ENCODE measurements at regions not wholly inside any gene's neighbourhood (a gene's known extent, or its start where the extent isn't known, plus 50 kb on each side); places are given as distances from the start of the nearest gene placed in this dataset.

DNA sequence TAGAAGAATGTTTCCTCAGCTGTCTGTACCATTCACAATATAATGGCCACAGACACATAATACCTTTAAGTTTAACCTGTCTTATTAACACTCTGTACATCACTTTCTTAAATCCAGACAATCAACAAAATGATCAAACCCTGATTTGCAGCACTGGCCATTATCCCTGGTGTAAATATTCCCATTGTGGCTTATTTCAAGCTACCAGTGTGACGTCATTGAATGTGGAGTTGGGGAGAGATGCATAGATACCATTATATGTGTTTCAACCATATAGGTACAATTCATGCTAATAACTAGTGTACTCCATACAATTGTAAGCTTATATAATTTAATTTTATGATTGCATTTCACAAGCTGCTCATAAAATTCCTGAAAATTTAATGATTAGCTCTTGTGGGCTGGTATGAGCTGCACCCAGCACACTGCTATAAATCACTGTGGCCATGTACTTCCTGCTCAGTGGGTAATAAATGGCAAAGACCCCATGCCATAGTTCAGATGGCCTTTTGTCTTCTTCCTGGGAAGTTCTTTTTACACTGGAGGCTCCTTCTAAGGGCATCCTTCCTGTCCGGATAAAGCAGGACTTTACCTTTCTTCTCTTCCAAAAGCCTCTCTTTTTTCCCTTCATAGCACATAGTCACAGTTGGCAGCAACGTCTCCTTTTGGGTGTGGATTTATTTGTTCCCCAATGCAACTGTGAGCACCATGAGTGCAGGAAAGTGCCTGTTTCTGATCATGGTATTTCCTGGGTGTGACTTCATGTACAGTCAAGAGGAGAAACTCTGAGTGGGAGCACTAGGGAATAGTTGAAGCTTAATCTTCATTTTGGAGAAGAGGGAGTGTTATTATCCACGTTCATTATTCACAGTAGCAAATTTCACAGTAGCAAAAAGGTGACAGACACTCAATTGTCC is 87.8 kb downstream of the MIAT start:
- no peak for DNase-seq (ENCODE audit: low spot score)
- ChIA-PET CTCF (interaction anchor here (0.6 kb wide), 1 partner anchor 185 kb away, joined by 3 read pairs; no protein-coding TSS in a partner anchor), POLR2A (ENCODE audit: low non-redundant PET) (no interaction called here)

DNA sequence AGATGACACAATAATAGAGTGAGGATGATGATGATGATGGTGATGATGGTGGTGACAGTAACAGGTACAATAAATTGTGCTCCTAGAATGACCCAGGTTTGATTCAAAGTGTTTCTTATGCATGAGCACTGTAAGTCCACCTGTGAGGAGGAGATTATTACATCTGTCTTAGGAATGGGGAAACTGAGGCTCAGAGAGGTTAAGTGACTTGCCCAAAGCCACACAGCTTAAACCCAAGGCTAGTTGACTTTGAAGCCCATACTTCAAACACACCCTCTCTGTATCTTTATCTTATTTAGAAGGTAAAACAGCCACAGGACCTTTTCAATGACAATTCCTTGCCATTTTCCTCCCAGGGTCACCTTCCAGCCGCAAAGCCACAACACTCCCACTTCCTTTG is 88.9 kb downstream of the MIAT start:
- ChIA-PET CTCF (no interaction called here), POLR2A (ENCODE audit: low non-redundant PET) (no interaction called here)
- TF ChIP-seq, protein P1, sequence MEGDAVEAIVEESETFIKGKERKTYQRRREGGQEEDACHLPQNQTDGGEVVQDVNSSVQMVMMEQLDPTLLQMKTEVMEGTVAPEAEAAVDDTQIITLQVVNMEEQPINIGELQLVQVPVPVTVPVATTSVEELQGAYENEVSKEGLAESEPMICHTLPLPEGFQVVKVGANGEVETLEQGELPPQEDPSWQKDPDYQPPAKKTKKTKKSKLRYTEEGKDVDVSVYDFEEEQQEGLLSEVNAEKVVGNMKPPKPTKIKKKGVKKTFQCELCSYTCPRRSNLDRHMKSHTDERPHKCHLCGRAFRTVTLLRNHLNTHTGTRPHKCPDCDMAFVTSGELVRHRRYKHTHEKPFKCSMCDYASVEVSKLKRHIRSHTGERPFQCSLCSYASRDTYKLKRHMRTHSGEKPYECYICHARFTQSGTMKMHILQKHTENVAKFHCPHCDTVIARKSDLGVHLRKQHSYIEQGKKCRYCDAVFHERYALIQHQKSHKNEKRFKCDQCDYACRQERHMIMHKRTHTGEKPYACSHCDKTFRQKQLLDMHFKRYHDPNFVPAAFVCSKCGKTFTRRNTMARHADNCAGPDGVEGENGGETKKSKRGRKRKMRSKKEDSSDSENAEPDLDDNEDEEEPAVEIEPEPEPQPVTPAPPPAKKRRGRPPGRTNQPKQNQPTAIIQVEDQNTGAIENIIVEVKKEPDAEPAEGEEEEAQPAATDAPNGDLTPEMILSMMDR (conservative IDR thresholded peaks at IDR 0.05; ENCODE audit: low read depth): no peak
- no peak overlapping the region for H3K27ac ChIP-seq
- DNase-seq (ENCODE audit: low spot score): no peak

More for the DNA sequence above, 87.8 kb downstream of the MIAT start:
- H3K27ac ChIP-seq: no peak overlapping the region
- TF ChIP-seq, protein P1 (conservative IDR thresholded peaks at IDR 0.05; ENCODE audit: low read depth): no peak

DNA sequence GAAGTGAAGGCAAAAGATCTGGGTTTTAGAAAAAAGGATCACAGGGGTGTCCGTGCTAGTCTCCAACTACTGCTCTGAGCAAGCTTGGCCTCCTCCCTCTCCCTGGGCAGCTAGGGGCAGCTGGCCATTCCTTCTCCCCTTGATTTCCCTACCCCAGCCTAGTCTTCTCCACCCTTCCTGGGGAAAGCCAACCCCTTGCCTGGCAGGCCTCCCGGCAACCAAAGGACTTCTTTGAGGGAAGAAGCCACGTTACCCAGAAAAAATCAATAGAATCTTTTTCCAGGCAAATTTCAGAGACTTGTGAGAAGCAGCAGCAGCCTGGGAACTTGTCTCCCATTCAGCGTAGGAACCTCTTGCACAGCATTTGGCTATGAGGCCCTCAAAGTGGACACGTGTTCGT is 91.5 kb downstream of the MIAT start:
- CTCF ChIA-PET: no interaction called here

DNA sequence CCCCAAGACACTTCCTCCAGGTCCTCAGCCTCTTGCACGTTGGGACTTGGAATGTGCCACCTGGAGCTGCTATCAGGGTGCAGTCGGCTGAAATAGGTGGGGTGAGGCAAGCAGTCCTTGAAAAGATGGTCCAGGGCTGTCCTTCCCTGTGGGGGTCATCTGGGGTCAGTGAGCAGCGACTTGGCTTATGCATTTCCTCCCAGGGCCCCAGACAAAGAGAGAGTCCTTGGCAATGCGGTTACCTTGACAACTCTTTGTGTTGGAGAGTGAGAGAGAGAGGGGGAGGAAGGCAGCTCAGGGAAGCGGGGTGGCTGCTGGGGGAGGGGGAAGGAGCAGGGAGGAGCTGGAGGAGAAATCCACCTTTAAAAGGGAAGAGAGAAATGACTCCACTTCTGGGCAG is 93.8 kb downstream of the MIAT start:
- ChIA-PET POLR2A (ENCODE audit: low non-redundant PET) (no interaction called here), CTCF (no interaction called here)
- no peak overlapping the region for H3K27ac ChIP-seq
- TF ChIP-seq, protein P1 (conservative IDR thresholded peaks at IDR 0.05; ENCODE audit: low read depth): no peak
- no peak for DNase-seq (ENCODE audit: low spot score)

More for the DNA sequence above, 91.5 kb downstream of the MIAT start:
- no peak overlapping the region for H3K27ac ChIP-seq
- POLR2A ChIA-PET (ENCODE audit: low non-redundant PET): no interaction called here
- TF ChIP-seq, protein P1 (conservative IDR thresholded peaks at IDR 0.05; ENCODE audit: low read depth): no peak
- DNase-seq (ENCODE audit: low spot score): no peak

DNA sequence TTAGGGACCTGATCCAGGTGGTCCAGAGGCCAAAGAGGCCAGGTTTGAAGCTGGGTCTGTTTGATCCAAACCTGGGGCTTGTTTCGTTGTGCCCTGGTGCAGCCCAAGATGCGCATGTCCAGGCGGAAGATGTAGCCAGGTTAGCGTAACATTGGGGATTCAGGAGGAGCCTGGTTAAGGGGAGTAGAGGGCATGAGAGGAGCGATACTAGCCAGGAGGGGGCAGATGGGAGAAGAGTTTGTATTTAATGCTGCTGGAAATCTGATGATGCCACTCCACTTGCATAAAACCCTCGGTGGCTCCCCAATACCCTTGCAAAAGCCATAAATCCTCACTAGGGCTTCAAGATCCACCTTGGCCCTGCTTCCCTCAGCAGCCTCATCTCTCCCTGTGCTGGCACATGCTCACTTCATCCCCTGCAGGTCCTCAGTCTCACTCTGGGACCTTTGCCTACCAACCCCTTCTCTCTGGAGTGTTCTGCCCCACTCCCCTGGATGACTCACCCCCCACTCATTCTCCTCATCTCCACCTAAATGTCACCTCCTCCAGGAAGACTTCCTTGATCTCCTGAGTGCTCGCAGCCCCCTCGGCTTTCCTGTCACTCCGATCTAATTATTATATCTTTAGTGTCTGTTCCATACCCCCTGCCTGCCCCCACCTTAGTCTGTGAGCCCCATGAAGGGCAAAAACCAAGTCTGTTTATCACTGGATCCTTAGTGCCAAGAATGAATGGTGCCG is 95.9 kb downstream of the MIAT start:
- no peak for DNase-seq (ENCODE audit: low spot score)
- TF ChIP-seq, protein P1 (conservative IDR thresholded peaks at IDR 0.05; ENCODE audit: low read depth): no peak
- POLR2A ChIA-PET (ENCODE audit: low non-redundant PET): no interaction called here
- CTCF ChIA-PET: no interaction called here
- no peak overlapping the region for H3K27ac ChIP-seq

DNA sequence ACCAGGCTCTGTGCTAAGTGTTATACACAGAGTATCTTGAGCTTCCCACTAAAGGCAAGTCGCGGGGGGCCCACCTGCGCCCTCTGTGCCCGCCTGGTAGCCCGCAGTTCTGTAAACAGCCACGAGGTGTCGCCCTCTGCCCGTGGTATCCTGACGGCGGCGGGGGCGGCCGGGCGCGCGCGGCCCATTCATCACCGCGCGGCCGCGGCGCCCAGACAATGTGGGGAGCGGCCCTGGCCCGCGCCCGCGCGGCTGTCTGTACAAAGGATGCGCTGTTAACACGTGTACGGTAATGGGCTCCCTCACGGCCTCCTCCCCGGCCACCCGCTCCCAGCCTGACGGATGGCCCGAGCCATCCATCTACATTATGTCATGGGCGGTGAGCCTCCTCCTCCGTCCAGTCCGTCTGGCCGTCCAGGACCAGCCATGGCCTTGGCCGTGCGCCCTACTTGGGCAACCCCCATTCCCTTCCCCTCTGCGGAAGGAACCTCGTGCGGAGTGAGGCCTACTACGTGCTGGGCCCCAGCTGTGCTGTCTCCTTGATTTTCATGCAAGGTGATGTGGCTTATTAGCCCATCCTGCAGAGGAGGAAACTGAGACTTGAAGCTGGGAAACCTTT is 99.4 kb downstream of the MIAT start:
- H3K27ac ChIP-seq: no peak overlapping the region
- DNase-seq (ENCODE audit: low spot score): peak; percentile 13
- ChIA-PET POLR2A (ENCODE audit: low non-redundant PET) (no interaction called here), CTCF (interaction anchor here (0.6 to 0.8 kb wide), 8 partner anchors 28 to 1170 kb away, joined by 3 to 4 read pairs (median 4); no protein-coding TSS in a partner anchor)
- TF ChIP-seq, protein P1 (conservative IDR thresholded peaks at IDR 0.05; ENCODE audit: low read depth): peak; percentile 89
